ENCODE measurements at regions not wholly inside any gene's neighbourhood (a gene's known extent, or its start where the extent isn't known, plus 50 kb on each side); places are given as distances from the start of the nearest gene placed in this dataset.

- DNase-seq (ENCODE audit: low read depth in 2 of 2) = no peak
Observed at GRCh38 chr12:46470036-46470627, 97.6 kb upstream of the SLC38A2 start.

DNA sequence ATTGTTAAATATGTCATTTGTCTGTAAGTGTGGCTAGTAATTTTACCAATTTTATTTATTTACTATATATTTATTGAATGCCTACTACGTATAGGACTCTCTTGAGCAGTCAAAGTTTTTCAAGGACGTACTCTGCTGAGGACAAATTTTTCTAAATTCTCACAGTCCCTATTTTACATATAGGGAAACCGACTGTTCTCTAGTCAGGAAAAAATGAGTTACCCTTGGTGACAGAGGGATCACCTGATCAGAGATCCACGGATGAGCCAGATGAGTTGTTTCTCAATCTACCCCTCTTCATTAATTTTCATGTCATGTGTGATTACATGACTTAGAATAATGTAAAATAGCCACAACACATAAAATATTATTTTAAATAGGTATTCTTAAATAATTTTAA lies 96.2 kb upstream of the SLC38A2 start:
- DNase-seq (ENCODE audit: low read depth in 2 of 2) = no peak

- DNase-seq (ENCODE audit: low read depth in 2 of 2) = no peak
Observed at GRCh38 chr12:46468160-46468559, 95.6 kb upstream of the SLC38A2 start.

GRCh38 chr12:46465307-46465706 lies 92.7 kb upstream of the SLC38A2 start:
- no peak for DNase-seq (ENCODE audit: low read depth in 2 of 2)

DNA sequence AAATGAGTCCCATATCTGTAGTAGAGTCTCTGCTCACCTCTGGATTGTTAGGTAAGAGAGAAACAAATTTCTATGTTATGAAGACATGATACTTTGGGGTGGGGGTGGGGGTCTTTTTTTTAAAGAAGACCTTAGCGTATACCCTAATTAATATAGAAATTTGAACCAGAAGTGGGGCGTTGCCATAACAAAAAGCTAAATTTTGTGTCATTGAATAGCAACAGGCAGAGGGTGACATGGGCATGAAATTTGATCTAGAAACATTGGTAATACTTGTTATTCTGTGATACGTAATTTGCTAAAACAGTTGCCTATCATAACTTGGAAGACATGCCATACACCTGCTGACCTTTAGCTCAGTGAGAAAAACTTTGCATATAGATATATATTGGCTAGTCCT lies 92.3 kb upstream of the SLC38A2 start:
- no peak for DNase-seq (ENCODE audit: low read depth in 2 of 2)

GRCh38 chr12:46462641-46463355 lies 90.2 kb upstream of the SLC38A2 start:
- no peak for DNase-seq (ENCODE audit: low read depth in 2 of 2)

DNA sequence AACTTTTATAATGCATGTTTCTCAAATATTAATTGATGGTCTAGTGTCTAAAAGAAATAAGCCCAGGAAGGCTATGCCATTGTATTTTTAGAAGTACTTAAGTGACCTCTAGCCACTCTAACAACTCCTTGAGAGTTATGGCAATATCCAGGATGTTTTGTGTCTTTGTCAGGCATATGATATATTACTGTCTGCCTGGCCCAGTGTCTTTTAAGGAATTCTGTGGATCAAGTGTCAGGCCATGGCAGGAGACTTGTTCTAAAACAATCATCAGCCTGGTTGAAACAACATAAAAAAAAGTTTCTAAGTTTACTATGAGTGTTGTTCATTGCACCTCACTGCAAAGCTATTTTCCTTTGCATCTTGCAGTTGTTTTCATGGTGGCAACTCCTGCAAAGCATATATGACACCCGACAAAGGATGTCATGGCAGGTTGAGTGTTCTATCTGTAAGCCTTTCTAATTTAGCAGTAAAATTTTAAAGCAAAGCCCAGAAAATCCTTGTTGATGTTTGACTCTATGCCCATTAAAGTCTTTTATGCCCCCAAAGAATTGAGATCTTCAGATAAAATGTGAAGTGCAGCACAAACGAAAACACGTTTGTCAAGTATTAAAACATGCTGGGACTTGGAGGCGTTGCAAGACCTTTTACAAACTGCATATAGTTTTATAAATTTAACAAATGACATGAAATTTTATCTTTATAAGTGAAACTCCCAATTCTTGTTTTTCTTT lies 89.5 kb upstream of the SLC38A2 start:
- no peak for DNase-seq (ENCODE audit: low read depth in 2 of 2)

GRCh38 chr12:46461459-46461858 lies 88.9 kb upstream of the SLC38A2 start:
- DNase-seq (ENCODE audit: low read depth in 2 of 2) = no peak

DNA sequence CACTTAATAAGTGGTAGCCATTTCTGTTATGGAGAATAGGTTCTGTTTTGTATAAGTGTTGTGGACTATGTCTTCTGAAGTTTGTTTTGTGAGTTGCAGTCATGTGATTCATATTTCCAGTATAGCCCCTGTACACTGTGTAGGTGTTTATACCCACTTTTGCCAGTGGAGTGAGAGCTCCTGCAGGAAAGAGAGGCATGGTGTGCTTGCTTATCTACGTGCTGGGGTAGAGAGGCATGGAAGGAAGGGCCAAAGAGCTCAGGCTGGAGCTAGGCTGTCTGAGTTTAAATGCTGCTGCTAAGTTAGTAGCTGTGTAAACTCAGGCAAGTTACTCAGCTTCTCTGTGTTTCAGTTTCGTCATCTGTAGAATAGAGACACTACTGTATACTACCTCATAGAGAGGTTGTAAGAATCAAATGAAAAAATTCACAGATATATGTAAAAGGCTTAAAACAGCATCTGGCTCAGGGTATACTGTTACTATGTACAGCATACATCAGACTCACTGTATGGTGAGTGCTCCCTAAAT lies 88.2 kb upstream of the SLC38A2 start:
- no peak for DNase-seq (ENCODE audit: low read depth in 2 of 2)

DNA sequence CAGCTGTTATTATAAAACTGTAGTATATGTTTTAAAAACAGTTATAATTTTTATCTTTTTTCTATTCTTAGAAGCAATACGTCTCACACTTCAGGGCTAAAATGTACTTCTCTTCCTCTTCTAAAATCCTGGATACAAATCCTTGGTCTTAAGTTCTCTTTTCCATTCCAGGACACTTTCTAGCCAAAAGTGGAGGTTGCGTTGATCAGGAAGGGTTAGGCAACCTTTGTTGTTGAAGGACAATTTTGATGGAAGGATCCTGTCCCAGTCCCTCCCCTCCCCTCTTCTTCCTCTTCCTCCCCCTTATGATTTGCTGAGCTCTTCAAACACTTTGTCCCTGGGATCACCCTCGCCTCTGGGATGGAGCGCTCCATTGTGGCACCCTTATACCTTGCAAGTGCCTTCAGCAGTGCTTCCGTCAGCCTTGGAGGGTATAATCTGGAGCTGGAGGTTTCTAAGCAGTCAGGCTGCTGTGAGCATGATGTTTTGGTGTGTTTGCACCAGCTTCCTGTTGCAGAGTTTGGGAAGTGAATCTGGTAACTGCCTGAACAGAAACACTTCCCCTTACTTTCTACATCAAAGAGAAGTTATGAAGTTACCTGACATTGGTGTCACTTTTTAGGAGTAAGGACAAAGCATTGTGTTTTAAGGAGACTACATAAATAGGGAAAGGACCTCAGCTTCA lies 87.4 kb upstream of the SLC38A2 start:
- DNase-seq (ENCODE audit: low read depth in 2 of 2) = no peak

DNA sequence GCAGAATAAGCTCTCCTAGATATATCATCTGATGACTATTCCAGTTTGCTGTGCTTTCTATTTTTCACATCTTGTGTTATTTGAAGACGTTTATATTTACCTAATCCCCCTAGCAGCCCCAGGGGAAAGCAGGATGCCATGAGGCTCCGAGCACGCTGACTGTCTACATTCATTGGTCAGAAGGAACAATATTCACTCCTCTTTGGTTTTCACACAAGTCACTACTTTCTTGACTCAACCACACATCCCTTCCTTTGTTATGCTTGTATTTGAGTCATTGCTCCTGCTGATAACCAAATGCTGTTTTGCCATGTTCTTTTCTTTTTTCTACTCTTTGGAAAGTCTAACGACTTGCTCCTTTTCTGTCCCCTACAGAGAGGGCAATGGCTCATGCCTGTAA lies 86.5 kb upstream of the SLC38A2 start:
- DNase-seq (ENCODE audit: low read depth in 2 of 2) = no peak

DNA sequence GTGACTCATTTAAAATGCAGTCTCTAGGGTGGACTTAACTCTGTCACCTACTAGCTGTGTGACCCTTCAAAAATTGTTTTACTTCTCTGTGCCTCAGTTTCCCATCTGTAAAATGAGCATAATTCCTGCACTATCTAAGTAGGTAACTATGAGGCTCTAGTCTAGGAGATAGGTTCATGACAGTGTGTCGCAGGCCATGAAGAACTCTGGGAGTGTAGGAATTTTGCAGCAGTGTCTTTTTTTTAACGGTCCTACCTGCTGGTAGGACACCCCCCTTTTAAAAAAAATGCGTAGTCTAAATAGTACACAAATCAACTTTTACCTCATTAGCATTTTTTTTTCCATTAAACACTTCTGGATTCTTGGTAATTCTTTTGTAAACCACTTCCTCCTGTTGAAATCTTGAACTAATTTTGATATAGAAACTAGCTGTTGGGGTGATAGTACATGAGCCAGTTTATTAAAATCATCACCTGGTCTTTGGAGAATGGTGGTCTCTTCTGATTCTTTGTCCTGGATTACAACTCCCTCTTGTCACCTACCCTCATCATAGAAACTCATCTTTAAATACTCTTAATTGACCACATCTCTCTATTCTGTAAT lies 86.0 kb upstream of the SLC38A2 start:
- no peak for DNase-seq (ENCODE audit: low read depth in 2 of 2)

DNA sequence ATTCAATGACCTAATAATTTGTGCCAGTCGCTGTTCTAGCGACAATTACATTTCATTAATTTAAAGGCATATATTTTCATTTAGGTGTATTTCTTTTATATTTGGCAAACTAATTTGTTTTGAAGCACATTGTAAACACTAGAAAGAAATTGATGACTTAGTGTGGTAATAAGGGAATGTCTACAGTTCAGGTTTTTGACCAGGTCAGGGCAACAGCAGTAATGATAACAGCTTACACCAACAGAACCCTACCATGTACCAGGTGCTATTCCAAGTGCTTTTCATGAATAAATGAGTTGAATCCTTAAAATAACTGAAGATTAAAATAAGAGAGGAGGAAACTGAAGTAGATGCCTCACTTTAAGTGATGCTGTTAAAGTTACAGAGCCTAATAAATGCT lies 85.4 kb upstream of the SLC38A2 start:
- no peak for DNase-seq (ENCODE audit: low read depth in 2 of 2)

DNA sequence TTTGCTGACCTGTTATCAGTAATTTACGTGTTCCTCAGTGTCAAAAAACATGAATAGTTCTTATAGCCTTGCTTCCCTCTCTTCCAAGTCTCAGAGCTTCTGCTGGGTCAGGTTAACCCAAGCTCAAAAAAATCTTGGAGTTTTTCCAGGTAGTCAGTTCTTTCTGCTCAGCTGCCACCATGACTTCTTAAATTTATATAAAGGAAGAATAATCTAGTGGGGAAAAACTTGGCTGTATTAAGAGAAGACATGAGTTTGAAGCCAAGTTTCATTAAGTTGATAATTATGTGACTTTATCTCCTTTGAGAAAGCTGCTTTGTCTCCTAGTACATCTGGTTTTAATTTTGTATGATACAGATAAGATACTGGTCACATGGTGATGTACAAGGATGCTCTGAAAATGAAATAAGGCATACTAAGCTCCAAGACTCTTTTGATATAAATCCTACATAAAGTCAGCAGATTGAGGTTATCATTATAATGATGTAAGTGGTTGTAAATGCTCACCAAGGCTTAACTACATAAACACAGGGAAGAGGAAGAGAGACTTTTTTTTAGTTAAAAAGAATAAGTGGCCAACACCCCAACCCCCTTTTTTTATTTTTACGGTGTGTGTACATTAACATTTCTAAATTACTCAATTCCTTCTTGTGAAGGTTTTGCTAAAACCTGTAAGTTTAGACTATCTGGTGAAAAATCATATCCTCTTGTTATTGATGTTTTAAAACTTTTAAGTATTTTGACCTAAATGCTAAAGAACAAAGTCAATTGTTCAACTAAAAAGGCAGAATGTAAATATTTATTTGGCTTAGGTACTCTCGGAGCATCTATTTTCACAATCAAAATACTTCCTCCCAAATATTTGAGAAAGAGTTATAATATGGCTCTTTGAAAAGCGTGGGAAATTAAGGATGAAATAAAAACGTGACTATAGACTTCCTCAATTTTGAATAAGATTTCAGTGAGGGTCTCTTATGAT lies 84.1 kb upstream of the SLC38A2 start:
- DNase-seq (ENCODE audit: low read depth in 2 of 2) = no peak

GRCh38 chr12:46455648-46456352 lies 83.2 kb upstream of the SLC38A2 start:
- no peak for DNase-seq (ENCODE audit: low read depth in 2 of 2)

- DNase-seq (ENCODE audit: low read depth in 2 of 2) = no peak
Observed at GRCh38 chr12:46454981-46455380, 82.4 kb upstream of the SLC38A2 start.

DNA sequence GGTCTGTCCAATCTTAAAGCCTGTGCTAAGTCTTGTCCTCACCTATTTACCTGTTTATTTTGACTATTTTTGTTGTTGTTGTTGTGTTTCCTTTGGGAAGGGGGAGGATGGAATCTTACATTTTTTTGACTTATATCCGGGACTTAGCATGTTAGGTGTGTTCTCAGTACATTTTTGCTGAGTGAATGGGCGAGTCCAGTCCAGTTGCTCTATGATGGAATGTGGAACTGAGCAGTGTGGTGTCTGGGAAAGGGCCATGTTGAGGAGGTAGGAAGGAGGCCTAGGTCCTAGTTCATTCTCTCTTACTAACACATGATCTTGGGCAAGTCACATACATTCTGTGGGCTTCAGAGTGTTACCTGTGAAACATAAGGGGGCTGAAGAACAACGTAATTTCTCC lies 80.9 kb upstream of the SLC38A2 start:
- DNase-seq (ENCODE audit: low read depth in 2 of 2) = no peak

DNA sequence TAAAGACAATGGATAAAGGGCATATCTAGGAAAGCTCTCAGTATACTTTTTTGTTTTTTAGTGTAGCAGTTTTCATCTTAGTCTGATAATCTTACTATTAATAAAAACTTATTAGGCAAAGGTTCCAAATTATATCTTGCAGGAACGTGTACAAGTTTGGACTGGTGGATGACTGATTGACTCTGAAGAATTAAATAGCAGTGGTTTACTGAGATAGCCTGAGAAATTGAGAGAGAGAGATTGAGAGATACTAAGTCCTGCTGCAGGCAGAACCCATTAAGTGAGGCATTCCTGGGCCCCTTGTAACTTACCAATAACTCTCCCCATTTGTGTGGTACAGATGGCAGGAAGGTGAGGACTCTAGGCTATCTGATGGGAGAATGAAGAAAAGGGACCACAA lies 80.2 kb upstream of the SLC38A2 start:
- DNase-seq (ENCODE audit: low read depth in 2 of 2) = no peak

GRCh38 chr12:46452061-46452615 lies 79.6 kb upstream of the SLC38A2 start:
- no peak for DNase-seq (ENCODE audit: low read depth in 2 of 2)
